KMS-11 (cell line): ENCODE measurements at regions not wholly inside any gene's neighbourhood (a gene's known extent, or its start where the extent isn't known, plus 50 kb on each side); places are given as distances from the start of the nearest gene placed in this dataset.

ENCODE experiments used
- H2AFZ ChIP-seq: fragments of 200-600 bp; sonication (generic); 2 replicates; pipeline ENCODE4 v1.6.1; 2016; ENCODE audit warnings: antibody characterized with exemption, mixed run types, low read depth
- H3K27ac ChIP-seq: fragments of 200-600 bp; sonication (generic); 2 replicates; pipeline ENCODE4 v1.6.1; 2016; ENCODE audit warnings: mild to moderate bottlenecking, mixed run types
- H3K27me3 ChIP-seq: fragments of 200-600 bp; sonication (generic); 2 replicates; pipeline ENCODE4 v1.6.1; 2017; ENCODE audit warnings: mild to moderate bottlenecking, low read depth, mixed run types, moderate library complexity; ENCODE audit not compliant: insufficient read depth
- H3K36me3 ChIP-seq: fragments of 200-600 bp; sonication (generic); 2 replicates; pipeline ENCODE4 v1.6.1; 2017; ENCODE audit warnings: mild to moderate bottlenecking, mixed run types; ENCODE audit not compliant: insufficient read depth
- H3K4me1 ChIP-seq: fragments of 200-600 bp; sonication (generic); 2 replicates; pipeline ENCODE4 v1.6.1; 2016; ENCODE audit warnings: mild to moderate bottlenecking, low read depth, mixed run types; ENCODE audit not compliant: poor library complexity, severe bottlenecking
- H3K4me2 ChIP-seq: fragments of 200-600 bp; sonication (generic); 2 replicates; pipeline ENCODE4 v1.7.0; 2016; ENCODE audit warnings: mild to moderate bottlenecking, mixed run types
- H3K4me3 ChIP-seq: fragments of 200-600 bp; sonication (generic); IDR thresholded peaks from 2 replicates; pipeline ENCODE4 v1.6.1; 2017; ENCODE audit warnings: low read depth, low read length, mixed read lengths; ENCODE audit not compliant: insufficient read depth
- H3K79me2 ChIP-seq: fragments of 200-600 bp; sonication (generic); 2 replicates; pipeline ENCODE4 v1.6.1; 2016; ENCODE audit warnings: low read depth, mixed run types; ENCODE audit not compliant: insufficient read depth
- H3K9ac ChIP-seq: fragments of 200-600 bp; sonication (generic); 2 replicates; pipeline ENCODE4 v1.6.1; 2016; ENCODE audit warnings: mild to moderate bottlenecking, mixed run types
- H4K20me1 ChIP-seq: fragments of 200-600 bp; sonication (generic); 2 replicates; pipeline ENCODE4 v1.6.1; 2016; ENCODE audit warnings: mild to moderate bottlenecking, mixed run types; ENCODE audit not compliant: insufficient read depth
- TF ChIP-seq, protein P1 (sequence below): fragments of 200-600 bp; sonication (generic); conservative IDR thresholded peaks from 2 replicates; pipeline ENCODE4 v1.6.1; 2017; ENCODE audit warnings: low read depth, mild to moderate bottlenecking, antibody characterized with exemption, low read length, moderate library complexity, mixed read lengths

DNA sequence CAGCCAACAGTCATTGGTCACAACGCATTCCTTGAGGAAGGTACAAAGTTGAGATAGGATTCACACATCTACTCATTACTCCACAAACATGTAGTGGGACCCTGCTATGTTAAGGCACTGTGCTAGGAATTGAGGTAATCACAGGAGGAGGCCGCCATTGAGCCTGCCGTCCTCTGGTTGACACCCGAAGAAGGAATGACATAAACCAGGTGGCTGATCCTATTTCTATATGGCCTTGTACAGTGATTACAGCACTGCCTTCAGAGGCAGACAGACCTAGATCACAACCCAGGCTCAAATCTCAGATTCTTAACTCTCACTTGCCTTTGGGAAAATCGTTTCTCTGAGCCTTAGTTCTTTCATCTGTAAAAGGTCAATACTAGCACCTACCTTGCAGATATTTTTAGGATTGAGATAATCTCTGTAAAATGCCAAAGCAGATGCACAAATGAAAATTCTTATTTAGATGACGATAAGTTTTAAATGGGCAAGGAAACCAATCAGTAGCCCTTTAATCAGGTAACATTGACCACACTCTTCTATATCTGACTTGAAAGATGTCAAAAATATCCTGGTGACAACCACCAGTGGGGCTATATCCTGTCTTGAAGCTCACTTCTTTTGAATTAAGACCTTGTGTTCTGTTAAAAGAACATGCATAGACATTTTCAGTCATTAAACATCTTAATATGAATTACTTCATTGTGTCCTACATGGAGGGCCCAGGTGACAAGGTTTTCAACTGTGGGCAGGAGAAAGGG, 251.6 kb downstream of the KCTD12 start:
- Histone ChIP-seq H2AFZ (no peak overlapping the region), H3K4me2 (no peak overlapping the region), H3K9ac (no peak overlapping the region), H3K79me2 (no peaks in the 10 kb centered on the region), H3K4me1 (no peaks in the 10 kb centered on the region), H3K36me3 (no peaks in the 10 kb centered on the region), H3K27me3 (no peaks in the 10 kb centered on the region), H3K4me3 (no peak overlapping the region), H4K20me1 (no peaks in the 10 kb centered on the region), H3K27ac (no peak overlapping the region)
- TF ChIP-seq, protein P1, sequence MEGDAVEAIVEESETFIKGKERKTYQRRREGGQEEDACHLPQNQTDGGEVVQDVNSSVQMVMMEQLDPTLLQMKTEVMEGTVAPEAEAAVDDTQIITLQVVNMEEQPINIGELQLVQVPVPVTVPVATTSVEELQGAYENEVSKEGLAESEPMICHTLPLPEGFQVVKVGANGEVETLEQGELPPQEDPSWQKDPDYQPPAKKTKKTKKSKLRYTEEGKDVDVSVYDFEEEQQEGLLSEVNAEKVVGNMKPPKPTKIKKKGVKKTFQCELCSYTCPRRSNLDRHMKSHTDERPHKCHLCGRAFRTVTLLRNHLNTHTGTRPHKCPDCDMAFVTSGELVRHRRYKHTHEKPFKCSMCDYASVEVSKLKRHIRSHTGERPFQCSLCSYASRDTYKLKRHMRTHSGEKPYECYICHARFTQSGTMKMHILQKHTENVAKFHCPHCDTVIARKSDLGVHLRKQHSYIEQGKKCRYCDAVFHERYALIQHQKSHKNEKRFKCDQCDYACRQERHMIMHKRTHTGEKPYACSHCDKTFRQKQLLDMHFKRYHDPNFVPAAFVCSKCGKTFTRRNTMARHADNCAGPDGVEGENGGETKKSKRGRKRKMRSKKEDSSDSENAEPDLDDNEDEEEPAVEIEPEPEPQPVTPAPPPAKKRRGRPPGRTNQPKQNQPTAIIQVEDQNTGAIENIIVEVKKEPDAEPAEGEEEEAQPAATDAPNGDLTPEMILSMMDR: no peak

DNA sequence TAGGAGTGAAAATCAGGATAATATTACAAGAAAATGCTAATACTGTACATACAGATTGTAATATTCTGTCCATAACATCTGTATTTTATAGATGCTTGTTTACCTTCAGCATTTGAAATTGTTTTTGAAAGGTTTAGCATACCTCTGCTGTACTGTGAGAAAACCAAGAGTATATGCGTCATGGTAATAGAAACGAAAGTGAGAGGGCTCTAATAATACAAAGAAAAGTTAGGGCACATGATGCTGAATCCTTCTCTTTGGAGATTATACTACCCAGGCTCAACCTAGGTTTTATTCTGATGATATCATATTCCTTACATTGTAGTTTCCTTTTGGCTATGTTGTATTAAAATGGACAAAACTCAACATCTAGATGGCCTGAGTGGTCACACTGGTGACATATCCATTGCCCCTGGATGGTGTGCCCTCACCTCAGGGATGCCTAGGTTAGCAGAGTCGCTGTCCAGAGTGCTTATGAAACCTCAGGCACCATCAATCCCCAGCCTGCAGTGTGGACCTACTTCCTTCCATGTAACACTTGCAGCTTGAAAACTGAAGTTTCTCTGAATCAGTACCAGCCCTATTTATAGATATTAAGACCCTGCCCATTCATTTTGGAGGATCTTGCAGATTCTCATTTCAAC, 253.7 kb downstream of the KCTD12 start:
- TF ChIP-seq, protein P1: no peak
- Histone ChIP-seq H2AFZ (no peak overlapping the region), H4K20me1 (no peaks in the 10 kb centered on the region), H3K36me3 (no peaks in the 10 kb centered on the region), H3K79me2 (no peaks in the 10 kb centered on the region), H3K4me3 (no peak overlapping the region), H3K27ac (no peak overlapping the region), H3K4me2 (no peak overlapping the region), H3K27me3 (no peaks in the 10 kb centered on the region), H3K4me1 (no peaks in the 10 kb centered on the region), H3K9ac (no peak overlapping the region)

DNA sequence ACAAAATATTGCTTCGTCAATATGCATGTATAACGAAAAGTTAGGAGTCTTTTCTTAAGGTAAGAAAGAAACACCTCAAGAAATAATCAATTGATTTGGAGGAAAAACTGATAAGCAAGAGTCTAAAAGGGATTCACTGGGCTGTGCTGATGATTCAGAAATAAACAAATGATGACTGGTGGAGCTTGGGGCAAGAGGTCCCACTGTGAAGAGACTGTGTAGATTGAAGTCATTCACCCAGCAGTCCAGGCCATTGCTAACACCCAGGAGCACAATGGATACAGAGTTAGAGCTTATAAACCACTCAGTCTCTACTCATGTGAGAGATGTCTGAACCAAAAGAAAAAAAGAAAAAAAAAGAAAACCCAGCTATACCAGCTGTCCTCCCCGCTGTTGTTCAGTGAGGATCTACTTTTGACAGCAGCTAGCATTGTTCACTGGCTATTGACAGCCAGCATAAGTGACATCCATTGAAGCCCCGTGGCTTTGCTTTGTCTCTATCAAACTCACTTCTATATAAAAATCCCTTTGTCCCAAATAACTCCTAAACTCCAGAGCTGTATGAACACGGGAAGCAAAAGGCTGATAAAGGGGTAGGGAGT, 255.5 kb downstream of the KCTD12 start:
- Histone ChIP-seq H3K79me2 (no peaks in the 10 kb centered on the region), H3K4me1 (no peaks in the 10 kb centered on the region), H3K27ac (no peak overlapping the region), H3K36me3 (no peaks in the 10 kb centered on the region), H3K9ac (no peak overlapping the region), H4K20me1 (no peaks in the 10 kb centered on the region), H3K4me3 (no peak overlapping the region), H3K4me2 (no peak overlapping the region), H3K27me3 (no peaks in the 10 kb centered on the region), H2AFZ (no peak overlapping the region)
- TF ChIP-seq, protein P1: no peak

DNA sequence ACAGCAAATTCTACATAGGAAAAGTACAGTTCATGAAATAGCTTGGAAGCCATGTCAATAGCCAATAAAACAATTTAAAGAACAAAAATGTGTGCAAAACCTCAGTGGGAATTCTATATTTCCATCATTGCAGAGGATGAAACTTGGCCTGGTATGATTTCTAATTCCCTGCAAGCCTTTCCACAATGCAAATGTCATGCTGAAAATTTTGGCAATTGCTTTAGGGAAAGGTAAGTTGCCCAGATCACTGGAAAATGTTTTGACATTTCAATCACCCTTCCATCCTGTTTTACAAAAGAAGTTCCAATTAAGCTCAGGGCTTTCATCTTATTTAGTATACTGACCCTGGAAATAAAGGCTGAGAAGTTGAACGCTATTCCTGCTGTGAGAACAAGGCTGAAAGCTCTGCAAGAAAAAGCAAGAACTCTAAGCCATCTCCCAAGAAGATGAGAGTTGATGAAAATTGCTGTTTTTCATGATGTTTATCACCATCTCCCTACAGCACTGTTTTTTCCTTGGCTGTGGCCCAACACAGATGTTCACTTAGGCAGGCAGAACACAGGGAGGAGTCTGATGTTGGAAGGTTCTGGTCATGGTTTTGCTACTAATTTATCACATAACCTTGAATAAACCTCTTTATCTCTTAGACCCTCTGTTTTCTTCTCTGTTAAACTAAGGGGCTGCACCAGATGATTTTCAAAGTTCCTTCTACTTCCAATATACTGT, 263.7 kb downstream of the KCTD12 start:
- H3K36me3 ChIP-seq: no peaks in the 10 kb centered on the region
- H3K4me2 ChIP-seq: no peak overlapping the region
- H3K9ac ChIP-seq: no peak overlapping the region
- TF ChIP-seq, protein P1: no peak
- no peaks in the 10 kb centered on the region for H3K79me2 ChIP-seq
- H3K4me3 ChIP-seq: no peak overlapping the region
- H4K20me1 ChIP-seq: no peaks in the 10 kb centered on the region
- no peaks in the 10 kb centered on the region for H3K4me1 ChIP-seq
- no peak overlapping the region for H3K27ac ChIP-seq
- H3K27me3 ChIP-seq: no peaks in the 10 kb centered on the region
- no peak overlapping the region for H2AFZ ChIP-seq
